ENCODE measurements at regions not wholly inside any gene's neighbourhood (a gene's known extent, or its start where the extent isn't known, plus 50 kb on each side); places are given as distances from the start of the nearest gene placed in this dataset.
A peak's percentile ranks its signal among the peaks of the same experiment; 100 is the strongest.

- intact Hi-C loops (cut with micrococcal nuclease) (no loop called here), in situ Hi-C loops (cut with MboI) (loop anchor here (5.0 kb wide), 1 partner anchor 169 kb away; no protein-coding TSS in a partner anchor)
- Histone ChIP-seq H3K9ac (ENCODE audit: insufficient read depth in 1 of 2, low read depth in 2 of 2, low read length in 2 of 2) (no peak overlapping the region), H3K9me1 (ENCODE audit: control insufficient read depth, insufficient read depth, low read length) (no peaks in the 10 kb centered on the region), H3K27me3 (ENCODE audit: control insufficient read depth in 2 of 2, insufficient read depth in 2 of 2, low read length in 2 of 2) (peaks cover under 1 to 24% of the 10 kb centered on the region in 2 experiments; a peak in 4 of 5 replicates), H3K4me1 (replicated peaks in 1 of 2; ENCODE audit: control insufficient read depth in 2 of 2, insufficient read depth in 2 of 2, low read length in 2 of 2) (peaks cover 0 to 4% of the 10 kb centered on the region in 2 experiments; a peak in 1 of 5 replicates), H4K20me1 (replicated peaks; ENCODE audit: control insufficient read depth, insufficient read depth, low read length) (no peaks in the 10 kb centered on the region; the same call in 1 of the 2 replicates), H3K9me3 (replicated peaks; ENCODE audit: control insufficient read depth, insufficient read depth, low read depth, low read length) (no peaks in the 10 kb centered on the region), H3K36me3 (ENCODE audit: control insufficient read depth, insufficient read depth, low read length) (peaks cover 20% of the 10 kb centered on the region; the same call in 1 of the 3 replicates), H3K4me3 (no peak overlapping the region), H3K4me2 (ENCODE audit: insufficient read depth, low read length) (no peak overlapping the region), H2AFZ (ENCODE audit: low read depth, low read length) (no peak overlapping the region), H3K79me2 (ENCODE audit: control insufficient read depth, insufficient read depth, low read length) (no peaks in the 10 kb centered on the region), H3K27ac (ENCODE audit: extremely low read depth, low read depth, low read length) (no peak overlapping the region)
- CTCF ChIA-PET (ENCODE audit: low intra/inter-chr PET ratio) = no interaction called here
- DNase-seq (ENCODE audit: extremely low read depth in 1 of 4, low spot score in 3 of 4) (peak; percentile 60 to 68 (median 66)), FAIRE-seq (no peak), ATAC-seq (peak; percentile 57)
- no TSS peak for BruUV-seq (replicated peaks)
- 69% methylated on average over 12 of the region's 12 CpGs for WGBS (ENCODE audit: insufficient coverage, low coverage, missing lambda C conversion rate)
- POLR2A ChIA-PET = no interaction called here
- peak; percentile 92 for TF ChIP-seq ZNF121 (CRISPR knock-in tag; conservative IDR thresholded peaks at IDR 0.05)
- 0 out of 2 replicates have a peak, but pooled peaks have one; percentile 42 for TF ChIP-seq BCOR (IDR thresholded peaks at IDR 0.05)
- peak; percentile 42 to 72 (median 62) for TF ChIP-seq CTCF (IDR thresholded peaks at IDR 0.05 in 2 of 3, conservative IDR thresholded peaks at IDR 0.05 in 1 of 3; ENCODE audit: insufficient read depth in 2 of 3, low read depth in 1 of 3, low read length in 3 of 3)
- TF ChIP-seq FOXK1 (CRISPR knock-in tag; IDR thresholded peaks at IDR 0.05; ENCODE audit: borderline replicate concordance) = no peak
- TF ChIP-seq PHB2 (IDR thresholded peaks at IDR 0.05; ENCODE audit: low read depth) = no peak
- TF ChIP-seq CTCFL (IDR thresholded peaks at IDR 0.05; ENCODE audit: borderline replicate concordance, insufficient read depth, low read depth, low read length, poor library complexity, severe bottlenecking) = peak; percentile 6
- no peak for TF ChIP-seq ZNF124 (CRISPR knock-in tag; IDR thresholded peaks at IDR 0.05)
- TF ChIP-seq RAD21 (CRISPR knock-in tag; conservative IDR thresholded peaks at IDR 0.05 in 1 of 2, IDR thresholded peaks at IDR 0.05 in 1 of 2) = peak in 1 of 2 experiments; percentile 32; a peak in 2 of 4 replicates
- TF ChIP-seq STAG1 (CRISPR knock-in tag; IDR thresholded peaks at IDR 0.05; ENCODE audit: borderline replicate concordance) = 0 out of 2 replicates have a peak, but pooled peaks have one; percentile 30
- TF ChIP-seq ATF7 (IDR thresholded peaks at IDR 0.05) = no peak
- TF ChIP-seq NCOR1 (IDR thresholded peaks at IDR 0.05) = no peak
- no peak for TF ChIP-seq EHMT2 (IDR thresholded peaks at IDR 0.05)
- TF ChIP-seq RBM25 (IDR thresholded peaks at IDR 0.05; ENCODE audit: low read depth, low read length, severe bottlenecking) = peak; percentile 19
- no peak for TF ChIP-seq ZEB2 (IDR thresholded peaks at IDR 0.05)
- no peak for TF ChIP-seq SREBF1 (IDR thresholded peaks at IDR 0.05; ENCODE audit: borderline replicate concordance, low read depth, low read length)
- TF ChIP-seq CTBP1 (IDR thresholded peaks at IDR 0.05; ENCODE audit: borderline replicate concordance) = no peak
- TF ChIP-seq POLR2A (conservative IDR thresholded peaks at IDR 0.05) = 0 out of 2 replicates have a peak, but pooled peaks have one; percentile 36
Measured at GRCh38 chr17:77501101-77501566, 360.4 kb downstream of the SEC14L1 start.
